ENCODE measurements at regions not wholly inside any gene's neighbourhood (a gene's known extent, or its start where the extent isn't known, plus 50 kb on each side); places are given as distances from the start of the nearest gene placed in this dataset.

- Mint-ChIP-seq H3K36me3 (ENCODE audit: insufficient read depth) (no peaks in the 10 kb centered on the region), H3K27ac (peak overlapping the region in 1 of 2 donors; percentile 89), H3K9me3 (no peaks in the 10 kb centered on the region), H3K4me3 (peak overlapping the region in 1 of 2 donors; percentile 37), H3K4me1 (ENCODE audit: low read depth in 2 of 2) (peaks cover 26 to 28% of the 10 kb centered on the region in 2 donors), H3K27me3 (no peaks in the 10 kb centered on the region)
- DNase-seq (no peak), ATAC-seq (replicated peaks) (no peak)
These were observed 116.6 kb upstream of the HMHB1 start for GRCh38 chr5:143695244-143695864.

DNA sequence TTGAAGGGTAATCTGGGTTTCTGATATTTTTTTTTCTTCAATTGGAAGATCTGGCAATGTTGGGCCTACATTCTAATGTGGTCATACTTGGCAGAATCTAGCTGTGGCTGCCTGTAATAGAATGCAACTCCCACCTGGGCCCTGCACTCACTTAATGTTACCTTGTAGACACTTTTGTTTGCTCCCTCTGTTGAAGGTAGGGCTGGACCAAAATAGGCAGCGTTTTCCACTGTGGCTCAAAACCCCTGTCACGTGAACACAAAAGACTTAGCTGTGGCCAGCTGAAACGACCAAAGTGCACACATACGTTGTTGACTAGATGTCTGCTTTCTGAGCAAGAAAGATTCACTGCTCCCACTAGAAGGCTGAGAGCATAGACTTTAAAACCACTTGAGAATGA, 117.6 kb upstream of the HMHB1 start:
- Mint-ChIP-seq H3K27ac (peak overlapping the region; percentile 75 to 89), H3K27me3 (no peaks in the 10 kb centered on the region), H3K36me3 (ENCODE audit: insufficient read depth) (no peaks in the 10 kb centered on the region), H3K4me1 (ENCODE audit: low read depth in 2 of 2) (peaks cover 26 to 28% of the 10 kb centered on the region in 2 donors), H3K4me3 (peak overlapping the region; percentile 37 to 58), H3K9me3 (peaks cover 5 to 8% of the 10 kb centered on the region in 2 donors)
- DNase-seq, result no peak
- ATAC-seq (replicated peaks), result peak; percentile 19

- Mint-ChIP-seq H3K27ac (peak overlapping the region; percentile 75 to 89), H3K9me3 (peaks cover 5 to 8% of the 10 kb centered on the region in 2 donors), H3K36me3 (ENCODE audit: insufficient read depth) (no peaks in the 10 kb centered on the region), H3K4me3 (peak overlapping the region; percentile 21 to 58), H3K27me3 (no peaks in the 10 kb centered on the region), H3K4me1 (ENCODE audit: low read depth in 2 of 2) (peaks cover 26 to 28% of the 10 kb centered on the region in 2 donors)
- DNase-seq (peak; percentile 30 to 33 (median 32)), ATAC-seq (replicated peaks) (peak; percentile 98)
These were observed 118.2 kb upstream of the HMHB1 start for GRCh38 chr5:143693651-143694252.

GRCh38 chr5:143692342-143692741, 119.6 kb upstream of the HMHB1 start:
- no peaks in the 10 kb centered on the region for H3K27me3 Mint-ChIP-seq
- H3K27ac Mint-ChIP-seq, result no peak overlapping the region
- peaks cover 5 to 8% of the 10 kb centered on the region in 2 donors for H3K9me3 Mint-ChIP-seq
- H3K4me3 Mint-ChIP-seq, result peak overlapping the region in 1 of 2 donors; percentile 32
- peaks cover 23 to 28% of the 10 kb centered on the region in 2 donors for H3K4me1 Mint-ChIP-seq (ENCODE audit: low read depth in 2 of 2)
- ATAC-seq (replicated peaks), result no peak
- H3K36me3 Mint-ChIP-seq (ENCODE audit: insufficient read depth), result no peaks in the 10 kb centered on the region
- DNase-seq, result no peak

GRCh38 chr5:143691945-143692290, 120.0 kb upstream of the HMHB1 start:
- H3K4me1 Mint-ChIP-seq (ENCODE audit: low read depth in 2 of 2), result peaks cover 23 to 28% of the 10 kb centered on the region in 2 donors
- no peak for ATAC-seq (replicated peaks)
- H3K9me3 Mint-ChIP-seq, result peaks cover 5 to 8% of the 10 kb centered on the region in 2 donors
- H3K27ac Mint-ChIP-seq, result no peak overlapping the region
- DNase-seq, result no peak
- H3K4me3 Mint-ChIP-seq, result peak overlapping the region in 1 of 2 donors; percentile 32
- no peaks in the 10 kb centered on the region for H3K36me3 Mint-ChIP-seq (ENCODE audit: insufficient read depth)
- no peaks in the 10 kb centered on the region for H3K27me3 Mint-ChIP-seq

DNA sequence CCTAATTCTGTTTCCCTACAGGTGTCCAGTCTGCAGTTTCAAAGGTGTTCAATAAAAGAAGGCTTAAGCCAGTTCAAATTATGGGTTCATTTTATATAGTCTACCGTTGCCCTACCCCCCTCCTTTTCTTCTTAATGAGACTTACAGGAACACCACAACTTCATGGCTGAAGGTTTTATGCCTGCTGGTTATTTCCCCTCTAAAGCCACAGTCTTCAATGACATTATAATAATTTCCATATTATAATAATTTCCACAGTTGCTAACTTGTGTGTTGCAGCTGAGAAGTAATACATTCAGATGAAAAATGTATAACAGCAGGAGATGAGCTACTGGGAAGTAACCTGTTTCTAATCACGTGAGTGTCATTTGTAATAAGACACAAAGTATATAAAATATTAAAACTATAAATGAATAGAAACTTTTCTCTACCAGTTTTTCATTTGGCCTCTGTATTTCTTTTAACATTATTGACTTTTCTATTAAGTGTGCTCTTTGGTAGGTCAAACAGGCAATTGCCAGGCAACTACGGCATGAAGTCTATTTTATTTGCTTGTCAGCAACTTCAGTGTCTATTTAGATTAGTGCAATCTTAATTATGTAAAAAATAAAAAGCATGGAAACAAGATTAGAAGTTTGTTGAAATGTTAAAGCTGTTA, 120.5 kb upstream of the HMHB1 start:
- Mint-ChIP-seq H3K9me3 (peaks cover 5 to 8% of the 10 kb centered on the region in 2 donors), H3K27ac (no peak overlapping the region), H3K4me3 (no peak overlapping the region), H3K4me1 (ENCODE audit: low read depth in 2 of 2) (peaks cover 23 to 28% of the 10 kb centered on the region in 2 donors), H3K36me3 (ENCODE audit: insufficient read depth) (no peaks in the 10 kb centered on the region), H3K27me3 (no peaks in the 10 kb centered on the region)
- DNase-seq, result no peak
- no peak for ATAC-seq (replicated peaks)

DNA sequence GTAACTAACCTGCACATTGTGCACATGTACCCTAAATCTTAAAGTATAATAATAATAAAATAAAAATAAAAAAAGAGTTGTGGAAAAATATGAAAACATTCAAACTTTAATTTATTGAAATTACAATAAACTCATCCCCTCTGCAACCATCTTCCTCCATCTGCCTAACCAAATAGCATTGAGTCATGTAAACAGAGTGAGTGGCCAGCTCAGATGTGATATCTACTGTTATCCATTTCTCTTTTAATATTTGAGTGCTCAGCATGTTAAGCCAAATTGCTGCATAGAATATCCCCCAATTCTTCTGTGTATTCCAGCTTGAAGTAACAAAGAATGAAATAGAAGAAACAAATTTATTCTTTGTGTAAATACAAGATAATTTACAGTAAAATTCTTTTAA, 124.4 kb upstream of the HMHB1 start:
- Mint-ChIP-seq H3K4me3 (no peak overlapping the region), H3K4me1 (ENCODE audit: low read depth in 2 of 2) (peaks cover 1 to 4% of the 10 kb centered on the region in 2 donors), H3K27ac (no peak overlapping the region), H3K36me3 (ENCODE audit: insufficient read depth) (no peaks in the 10 kb centered on the region), H3K27me3 (no peaks in the 10 kb centered on the region), H3K9me3 (peaks cover 5 to 8% of the 10 kb centered on the region in 2 donors)
- ATAC-seq (replicated peaks), result no peak
- DNase-seq, result no peak

- DNase-seq (no peak), ATAC-seq (replicated peaks) (no peak)
- H3K9me3 Mint-ChIP-seq, result peaks cover 5 to 8% of the 10 kb centered on the region in 2 donors
- H3K4me3 Mint-ChIP-seq, result no peak overlapping the region
- H3K4me1 Mint-ChIP-seq (ENCODE audit: low read depth in 2 of 2), result no peaks in the 10 kb centered on the region
- no peaks in the 10 kb centered on the region for H3K27me3 Mint-ChIP-seq
- H3K27ac Mint-ChIP-seq, result no peak overlapping the region
- H3K36me3 Mint-ChIP-seq (ENCODE audit: insufficient read depth), result no peaks in the 10 kb centered on the region
These were observed 126.6 kb upstream of the HMHB1 start for GRCh38 chr5:143685246-143685815.

DNA sequence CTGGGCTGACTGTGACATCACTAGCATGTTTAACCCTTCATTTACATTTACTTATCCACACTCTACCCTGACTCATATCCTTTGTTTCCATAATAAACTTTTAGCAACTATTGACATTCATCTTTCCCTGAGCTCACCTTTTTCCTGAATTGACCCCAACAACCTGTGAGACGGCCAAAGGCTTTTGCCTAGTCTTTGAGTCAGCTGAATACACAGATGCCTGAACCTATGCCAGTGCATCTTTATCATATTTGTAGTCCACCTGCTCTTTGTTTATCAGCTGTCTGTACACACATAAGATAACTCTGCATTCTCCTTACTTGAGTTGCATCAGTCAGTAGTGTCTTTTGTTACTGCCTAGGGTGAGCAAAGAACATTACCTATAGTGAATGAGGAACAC, 128.5 kb upstream of the HMHB1 start:
- DNase-seq, result no peak
- Mint-ChIP-seq H3K36me3 (ENCODE audit: insufficient read depth) (no peaks in the 10 kb centered on the region), H3K9me3 (no peaks in the 10 kb centered on the region), H3K4me3 (no peak overlapping the region), H3K27ac (no peak overlapping the region), H3K4me1 (ENCODE audit: low read depth in 2 of 2) (no peaks in the 10 kb centered on the region), H3K27me3 (no peaks in the 10 kb centered on the region)
- no peak for ATAC-seq (replicated peaks)

DNA sequence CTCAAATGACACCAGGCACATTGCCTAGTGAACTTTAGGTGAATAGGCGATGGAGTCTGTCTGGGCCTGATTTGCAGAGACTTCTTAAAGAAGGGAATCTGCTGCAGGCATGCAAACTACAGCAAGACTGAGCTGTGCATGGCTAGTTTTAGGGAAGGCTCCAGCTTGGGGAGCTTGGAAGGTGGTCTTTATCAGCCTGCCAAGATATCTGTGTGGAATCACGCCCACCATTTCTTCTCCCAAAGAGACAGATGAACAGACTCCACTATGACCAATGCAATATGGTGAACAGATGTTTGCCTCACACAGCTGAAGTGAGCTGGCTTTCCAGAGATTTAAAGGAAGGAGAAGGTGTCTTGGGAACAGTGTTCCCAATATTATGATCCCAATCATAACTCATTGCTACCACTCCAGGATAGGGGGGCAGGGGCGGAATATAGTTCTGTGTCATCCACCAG, 129.0 kb upstream of the HMHB1 start:
- H3K36me3 Mint-ChIP-seq (ENCODE audit: insufficient read depth), result no peaks in the 10 kb centered on the region
- H3K4me1 Mint-ChIP-seq (ENCODE audit: low read depth in 2 of 2), result no peaks in the 10 kb centered on the region
- no peak overlapping the region for H3K27ac Mint-ChIP-seq
- no peaks in the 10 kb centered on the region for H3K27me3 Mint-ChIP-seq
- no peak for DNase-seq
- H3K4me3 Mint-ChIP-seq, result no peak overlapping the region
- no peak for ATAC-seq (replicated peaks)
- no peaks in the 10 kb centered on the region for H3K9me3 Mint-ChIP-seq

DNA sequence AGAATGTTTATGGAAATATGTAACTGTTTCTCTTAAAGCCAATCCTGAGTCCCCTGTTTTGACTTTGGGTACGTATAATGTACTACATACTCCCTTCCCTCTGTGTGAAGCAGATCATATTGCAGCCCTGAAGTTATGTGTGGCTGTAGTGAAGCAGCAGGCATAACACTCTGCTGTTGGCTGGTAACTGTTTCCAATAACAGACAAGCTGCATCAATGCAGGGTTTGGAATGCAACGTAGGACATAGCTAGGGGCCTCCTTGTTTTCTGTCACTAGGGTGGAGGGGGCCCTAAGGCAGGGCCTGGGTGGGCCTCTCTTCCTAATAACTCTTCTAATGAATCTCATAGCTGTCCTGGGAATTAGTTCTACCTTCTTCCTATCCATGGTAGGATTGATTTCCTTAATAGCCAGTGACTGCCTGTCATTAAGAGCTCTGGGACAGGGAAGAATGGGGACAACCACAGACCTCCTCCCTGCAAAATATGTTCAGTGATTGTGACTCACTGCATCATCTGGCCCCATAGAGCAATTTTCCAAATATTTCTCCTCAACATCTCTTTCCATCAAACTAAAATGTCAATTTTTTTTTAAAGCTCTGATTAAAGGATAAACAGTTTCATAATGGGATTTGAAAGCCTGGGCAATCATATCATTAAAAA, 129.6 kb upstream of the HMHB1 start:
- Mint-ChIP-seq H3K36me3 (ENCODE audit: insufficient read depth) (no peaks in the 10 kb centered on the region), H3K27ac (no peak overlapping the region), H3K9me3 (no peaks in the 10 kb centered on the region), H3K27me3 (no peaks in the 10 kb centered on the region), H3K4me3 (no peak overlapping the region), H3K4me1 (ENCODE audit: low read depth in 2 of 2) (no peaks in the 10 kb centered on the region)
- DNase-seq (no peak), ATAC-seq (replicated peaks) (no peak)

DNA sequence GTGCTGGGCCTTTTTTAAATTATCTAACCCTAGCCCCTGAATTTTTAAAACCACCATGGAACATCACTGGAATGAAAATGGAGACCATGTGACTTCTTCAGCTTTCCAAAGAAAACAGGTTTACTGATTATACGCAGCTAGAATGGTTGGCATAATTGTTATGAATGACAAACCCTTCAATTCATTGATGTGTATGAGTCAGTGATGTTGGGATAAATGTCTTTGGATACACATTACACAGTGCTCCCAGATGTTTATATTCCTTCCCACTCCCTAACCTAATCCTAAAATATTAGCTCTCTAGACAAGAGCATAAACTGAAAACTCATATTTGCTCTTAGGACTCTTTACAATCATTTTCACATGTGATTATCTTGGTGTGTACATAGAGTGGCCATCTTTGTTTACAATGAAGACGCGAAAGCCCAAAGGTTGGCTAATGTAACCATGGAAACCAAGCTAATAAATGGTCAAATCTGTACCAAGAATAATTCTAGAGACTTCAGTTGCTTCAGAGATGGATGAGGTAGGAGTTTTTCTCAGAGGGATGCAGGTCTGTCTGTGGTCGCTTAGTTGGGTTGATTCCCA, 131.2 kb upstream of the HMHB1 start:
- Mint-ChIP-seq H3K9me3 (no peaks in the 10 kb centered on the region), H3K4me1 (ENCODE audit: low read depth in 2 of 2) (no peaks in the 10 kb centered on the region), H3K27me3 (no peaks in the 10 kb centered on the region), H3K4me3 (no peak overlapping the region), H3K36me3 (ENCODE audit: insufficient read depth) (no peaks in the 10 kb centered on the region), H3K27ac (peak overlapping the region in 1 of 2 donors; percentile 67)
- ATAC-seq (replicated peaks) (no peak), DNase-seq (no peak)

DNA sequence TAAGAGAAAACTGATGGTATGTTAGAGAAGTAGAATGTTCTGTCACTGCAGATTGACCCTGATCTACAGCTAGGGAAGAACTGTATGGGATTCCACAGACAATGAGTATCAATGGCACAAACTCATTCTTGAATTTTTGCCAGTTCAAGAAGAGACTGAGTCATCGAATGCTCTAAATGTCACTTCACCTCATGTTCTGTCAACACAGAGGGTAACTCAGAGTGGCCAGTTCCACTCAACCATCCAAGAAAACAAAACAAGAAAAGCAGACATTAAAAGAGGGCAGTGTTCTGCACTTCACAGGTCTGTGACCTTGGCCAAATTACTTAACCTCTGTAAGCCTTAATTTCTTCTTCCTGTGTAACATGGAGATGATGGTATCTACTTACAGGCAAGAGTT, 132.2 kb upstream of the HMHB1 start:
- Mint-ChIP-seq H3K27ac (no peak overlapping the region), H3K27me3 (no peaks in the 10 kb centered on the region), H3K4me3 (no peak overlapping the region), H3K4me1 (ENCODE audit: low read depth in 2 of 2) (no peaks in the 10 kb centered on the region), H3K36me3 (ENCODE audit: insufficient read depth) (no peaks in the 10 kb centered on the region), H3K9me3 (no peaks in the 10 kb centered on the region)
- DNase-seq, result no peak
- ATAC-seq (replicated peaks), result no peak

Data from effector memory CD8-positive, alpha-beta T cell (primary cell).